ENCODE measurements at regions not wholly inside any gene's neighbourhood (a gene's known extent, or its start where the extent isn't known, plus 50 kb on each side); places are given as distances from the start of the nearest gene placed in this dataset.

DNA sequence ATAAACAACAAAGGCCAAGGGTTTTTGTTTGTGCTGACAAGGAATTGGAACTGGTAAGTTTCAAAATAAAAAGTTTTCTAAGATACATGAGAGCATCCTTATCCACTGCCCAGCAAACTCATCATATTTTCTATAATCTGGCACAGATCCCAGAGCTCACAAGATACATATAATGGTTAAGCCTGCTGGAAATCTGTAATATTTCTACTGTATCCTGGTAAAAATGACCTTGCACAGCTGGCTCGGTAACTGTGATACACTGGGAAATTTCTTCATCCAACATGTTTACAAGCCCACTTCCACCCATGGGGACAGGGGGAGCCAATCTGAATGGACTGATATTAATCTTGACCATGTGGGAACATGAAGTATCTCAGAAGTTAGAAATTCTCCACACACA is 425.4 kb upstream of the MMADHC start:
- TF ChIP-seq, protein P1, sequence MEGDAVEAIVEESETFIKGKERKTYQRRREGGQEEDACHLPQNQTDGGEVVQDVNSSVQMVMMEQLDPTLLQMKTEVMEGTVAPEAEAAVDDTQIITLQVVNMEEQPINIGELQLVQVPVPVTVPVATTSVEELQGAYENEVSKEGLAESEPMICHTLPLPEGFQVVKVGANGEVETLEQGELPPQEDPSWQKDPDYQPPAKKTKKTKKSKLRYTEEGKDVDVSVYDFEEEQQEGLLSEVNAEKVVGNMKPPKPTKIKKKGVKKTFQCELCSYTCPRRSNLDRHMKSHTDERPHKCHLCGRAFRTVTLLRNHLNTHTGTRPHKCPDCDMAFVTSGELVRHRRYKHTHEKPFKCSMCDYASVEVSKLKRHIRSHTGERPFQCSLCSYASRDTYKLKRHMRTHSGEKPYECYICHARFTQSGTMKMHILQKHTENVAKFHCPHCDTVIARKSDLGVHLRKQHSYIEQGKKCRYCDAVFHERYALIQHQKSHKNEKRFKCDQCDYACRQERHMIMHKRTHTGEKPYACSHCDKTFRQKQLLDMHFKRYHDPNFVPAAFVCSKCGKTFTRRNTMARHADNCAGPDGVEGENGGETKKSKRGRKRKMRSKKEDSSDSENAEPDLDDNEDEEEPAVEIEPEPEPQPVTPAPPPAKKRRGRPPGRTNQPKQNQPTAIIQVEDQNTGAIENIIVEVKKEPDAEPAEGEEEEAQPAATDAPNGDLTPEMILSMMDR (IDR thresholded peaks at IDR 0.05), result no peak
- TF ChIP-seq POLR2A (IDR thresholded peaks at IDR 0.05), result no peak

All from lower leg skin (tissue), 3 donors.